GM21825 (cell line): ENCODE measurements at regions not wholly inside any gene's neighbourhood (a gene's known extent, or its start where the extent isn't known, plus 50 kb on each side); places are given as distances from the start of the nearest gene placed in this dataset.
"Not testable (repeated sequence)": the region's sequence is repeated elsewhere in the genome, so short reads cannot be mapped to it uniquely, and the experiment has no call there.

ENCODE experiments used
- ATAC-seq: cut with Tn5 transposase; IDR thresholded peaks from one replicate; pipeline ENCODE4 v1.9.1; 2021; ENCODE audit warnings: mild to moderate bottlenecking, moderate library complexity; ENCODE audit not compliant: unreplicated experiment

DNA sequence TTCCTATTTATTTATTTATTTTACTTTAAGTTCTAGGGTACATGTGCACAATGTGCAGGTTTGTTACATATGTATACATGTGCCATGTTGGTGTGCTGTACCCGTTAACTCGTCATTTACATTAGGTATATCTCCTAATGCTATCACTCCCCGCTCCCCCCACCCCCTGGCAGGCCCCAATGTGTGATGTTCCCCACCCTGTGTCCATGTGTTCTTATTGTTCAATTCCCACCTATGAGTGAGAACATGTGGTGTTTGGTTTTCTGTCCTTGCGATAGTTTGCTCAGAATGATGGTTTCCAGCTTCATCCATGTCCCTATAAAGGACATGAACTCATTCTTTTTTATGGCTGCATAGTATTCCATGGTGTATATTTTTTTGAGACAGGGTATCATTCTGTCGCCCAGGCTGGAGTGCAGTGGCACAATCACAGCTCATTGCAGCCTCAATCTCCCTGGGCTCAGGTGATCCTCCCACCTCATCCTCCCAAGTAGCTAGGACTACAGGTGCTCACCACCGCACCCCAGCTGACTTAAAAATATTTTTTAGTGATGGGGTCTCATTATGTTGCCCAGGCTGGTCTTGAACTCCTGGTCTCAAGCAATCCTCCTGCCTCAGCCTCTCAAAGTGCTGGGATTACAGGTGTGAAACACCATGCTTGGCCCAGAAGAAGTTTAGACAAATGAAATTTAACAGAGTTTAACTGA, 140.6 kb downstream of the NPIPB5 start:
- not testable (repeated sequence) for ATAC-seq

GRCh38 chr16:22652463-22652845, 141.8 kb downstream of the NPIPB5 start:
- ATAC-seq, result no peak

DNA sequence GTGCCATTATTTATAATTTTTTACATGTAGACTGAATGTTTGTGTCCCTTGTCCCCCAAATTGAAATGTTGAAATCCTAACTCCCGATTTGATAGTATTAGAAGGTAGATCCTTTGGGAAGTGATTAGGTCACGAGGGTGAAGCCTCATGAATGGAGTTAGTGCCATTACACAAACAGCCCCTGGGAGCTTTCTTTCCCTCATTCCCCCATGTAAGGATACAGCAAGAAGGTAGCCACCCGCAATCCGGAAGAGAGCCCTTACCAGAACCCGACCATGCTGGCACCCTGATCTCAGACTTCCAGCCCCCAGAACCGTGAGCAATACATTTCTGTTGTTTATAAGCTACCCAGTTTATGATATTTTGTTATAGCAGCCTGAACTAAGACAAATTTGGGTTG, 143.2 kb downstream of the NPIPB5 start:
- ATAC-seq, result no peak

- ATAC-seq, result not testable (repeated sequence)
Observed at GRCh38 chr16:22656573-22656972, 145.9 kb downstream of the NPIPB5 start.

- no peak for ATAC-seq
Observed at GRCh38 chr16:22659933-22660332, 149.2 kb downstream of the NPIPB5 start.

DNA sequence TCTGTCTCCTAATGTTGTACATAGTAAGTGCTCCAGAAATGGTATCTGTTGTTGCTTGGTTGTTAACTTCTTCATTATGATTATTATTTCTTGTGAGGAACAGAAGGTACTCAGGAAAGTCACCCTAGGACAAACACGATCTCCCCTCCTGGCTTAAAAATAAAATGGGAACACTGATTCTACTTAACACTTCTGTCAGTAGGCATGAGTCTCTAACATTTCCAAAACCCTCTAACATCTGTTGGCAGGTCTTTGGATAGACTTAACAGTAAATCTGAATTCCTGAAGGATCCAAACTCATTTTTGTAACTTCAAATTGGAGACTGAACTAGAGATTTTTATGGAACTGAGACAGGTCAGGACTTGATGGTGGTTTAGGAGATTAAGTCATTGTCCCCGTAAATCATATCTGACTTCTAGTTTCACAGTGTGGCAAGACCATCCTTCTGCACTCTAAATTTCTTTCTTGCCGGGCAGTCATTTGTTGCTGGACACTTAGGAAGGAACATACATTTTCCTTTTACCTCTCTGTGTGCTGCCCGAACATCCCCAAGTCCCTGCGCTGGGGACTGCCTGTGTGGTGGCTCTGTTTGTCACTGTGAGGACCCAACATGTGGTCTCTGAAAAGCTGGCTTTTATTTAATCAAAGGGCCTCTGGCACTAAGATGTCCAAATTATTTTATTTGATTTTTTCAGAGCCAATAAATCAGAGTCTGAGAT, 149.9 kb downstream of the NPIPB5 start:
- no peak for ATAC-seq

DNA sequence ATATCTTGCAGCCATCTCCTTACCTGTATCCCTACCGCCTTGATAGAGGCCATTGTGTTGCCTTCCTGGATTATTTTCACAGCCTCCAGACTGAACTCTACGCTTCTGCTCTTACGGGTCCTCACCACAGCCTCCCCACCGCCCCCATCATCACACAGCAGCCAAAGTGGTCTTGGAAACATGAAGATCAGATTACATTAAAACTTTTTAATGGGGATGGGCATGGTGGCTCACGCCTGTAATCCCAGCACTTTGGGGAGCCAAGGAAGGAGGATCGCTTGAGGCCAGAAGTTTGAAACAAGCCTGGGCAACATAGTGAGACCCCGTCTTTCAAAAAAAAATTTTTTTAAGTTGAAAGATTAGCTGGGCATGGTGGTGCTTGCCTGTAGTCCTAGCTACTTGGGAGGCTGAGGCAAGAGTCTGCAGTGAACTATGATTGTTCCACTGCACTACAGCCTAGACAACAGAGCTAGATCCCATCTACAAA, 150.5 kb downstream of the NPIPB5 start:
- ATAC-seq, result no peak

- not testable (repeated sequence) for ATAC-seq
Observed at GRCh38 chr16:22662958-22663357, 151.0 kb upstream of the HS3ST2 start.

- no peak for ATAC-seq
Observed at GRCh38 chr16:22663389-22664064, 150.4 kb upstream of the HS3ST2 start.

- ATAC-seq, result no peak
Observed at GRCh38 chr16:22664132-22664531, 149.8 kb upstream of the HS3ST2 start.

GRCh38 chr16:22664561-22664997, 149.4 kb upstream of the HS3ST2 start:
- no peak for ATAC-seq

- no peak for ATAC-seq
Observed at GRCh38 chr16:22665048-22665797, 148.7 kb upstream of the HS3ST2 start.

GRCh38 chr16:22665803-22666202, 148.2 kb upstream of the HS3ST2 start:
- ATAC-seq, result no peak

- ATAC-seq, result no peak
Observed at GRCh38 chr16:22668318-22668717, 145.6 kb upstream of the HS3ST2 start.

- ATAC-seq, result no peak
Observed at GRCh38 chr16:22670044-22670536, 143.9 kb upstream of the HS3ST2 start.

DNA sequence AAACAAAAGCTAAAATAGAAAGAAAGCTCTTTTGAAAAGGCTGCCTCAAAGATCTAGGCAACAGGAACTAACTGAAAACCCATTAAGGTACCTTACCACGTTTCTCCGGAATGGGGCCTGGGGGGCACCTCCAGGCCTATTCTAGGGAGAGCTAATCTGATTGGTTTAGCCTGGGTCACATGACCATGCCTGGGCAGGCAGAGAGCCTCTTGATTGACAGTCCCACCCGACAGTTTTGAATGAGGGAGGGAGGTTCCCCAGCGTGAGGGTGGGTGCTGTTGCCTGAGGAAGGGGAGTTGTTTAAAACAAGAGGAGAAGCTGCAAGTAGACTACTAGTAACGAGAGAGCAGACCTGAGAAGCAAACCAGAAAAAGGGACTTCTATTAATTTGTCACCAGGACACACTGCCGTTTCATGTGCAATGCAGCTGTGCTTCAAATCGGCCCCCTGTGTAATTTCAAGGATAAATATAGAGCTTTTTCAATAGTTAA, 143.4 kb upstream of the HS3ST2 start:
- ATAC-seq, result no peak

DNA sequence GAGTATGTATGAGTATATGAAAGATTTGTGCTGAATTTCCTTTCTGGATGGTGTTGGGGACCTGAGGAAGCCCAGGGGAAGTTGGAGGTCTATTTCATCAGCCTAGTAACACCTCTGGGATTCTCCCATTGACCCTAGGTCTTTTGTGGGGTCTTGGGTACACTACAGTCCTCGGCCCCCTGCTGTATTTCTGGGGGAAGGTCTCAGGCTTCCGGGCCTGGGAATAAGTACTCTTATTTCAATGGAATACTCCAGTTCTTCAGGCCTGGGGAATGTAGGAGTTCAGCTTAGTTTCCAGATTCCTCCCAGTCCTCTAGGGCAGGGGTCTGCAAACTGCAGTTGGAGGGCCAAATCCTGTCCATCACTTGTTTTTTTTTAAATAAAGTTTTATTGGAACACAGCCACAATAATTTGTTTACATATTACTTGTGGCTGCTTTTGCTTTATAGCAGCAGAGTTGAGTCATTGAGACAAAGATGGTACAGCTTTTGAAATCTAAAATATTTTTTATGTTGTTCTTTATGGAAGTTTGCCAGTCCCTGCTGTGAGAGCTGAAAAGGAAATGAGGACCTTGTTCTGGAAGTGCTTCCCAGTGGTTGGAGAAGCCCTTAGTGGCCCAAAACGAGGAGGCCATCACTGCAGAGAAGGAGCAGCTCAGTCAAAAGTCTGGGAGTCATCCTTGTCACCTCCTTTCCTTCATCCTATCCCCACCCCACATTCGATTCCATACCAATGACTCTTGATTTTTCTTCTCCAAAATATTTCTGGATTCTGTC, 142.5 kb upstream of the HS3ST2 start:
- no peak for ATAC-seq

DNA sequence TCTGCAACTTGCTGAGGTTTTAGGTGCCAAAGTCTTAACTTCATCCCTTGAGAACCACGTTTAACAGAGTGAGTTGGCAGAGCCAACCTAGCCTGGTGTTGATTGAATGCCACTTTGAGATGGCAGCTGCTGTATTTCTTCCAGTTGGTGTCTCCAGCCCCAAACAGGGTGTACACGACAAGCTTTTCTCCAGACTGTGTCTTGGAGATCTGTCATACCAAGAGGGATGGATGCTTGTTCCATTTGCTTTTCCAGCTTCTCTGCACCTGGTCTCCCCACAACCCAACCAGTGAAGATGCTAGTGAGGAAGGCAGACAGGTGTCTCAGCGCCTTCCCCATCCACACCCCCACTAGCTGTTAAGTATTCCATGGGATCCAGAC, 141.1 kb upstream of the HS3ST2 start:
- no peak for ATAC-seq

GRCh38 chr16:22673421-22673831, 140.5 kb upstream of the HS3ST2 start:
- no peak for ATAC-seq

DNA sequence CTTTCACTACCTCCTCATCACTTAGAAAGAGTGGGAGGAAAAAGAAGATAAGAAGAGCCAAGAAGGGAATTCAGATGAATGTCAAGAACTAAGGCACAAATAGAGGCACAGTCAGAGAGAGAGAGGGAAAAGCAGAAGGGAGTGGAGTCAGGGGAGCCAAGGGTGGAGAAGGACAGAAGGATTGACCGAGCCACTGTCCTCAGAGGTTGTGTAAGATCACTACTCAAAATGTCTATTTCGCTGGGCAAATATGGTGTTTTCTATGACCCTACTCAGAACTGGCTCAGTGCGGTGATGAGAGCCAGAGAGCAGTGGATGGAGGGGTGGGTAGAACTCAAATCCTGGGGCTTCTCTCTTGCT, 139.2 kb upstream of the HS3ST2 start:
- no peak for ATAC-seq
